ENCODE measurements at regions not wholly inside any gene's neighbourhood (a gene's known extent, or its start where the extent isn't known, plus 50 kb on each side); places are given as distances from the start of the nearest gene placed in this dataset.

DNA sequence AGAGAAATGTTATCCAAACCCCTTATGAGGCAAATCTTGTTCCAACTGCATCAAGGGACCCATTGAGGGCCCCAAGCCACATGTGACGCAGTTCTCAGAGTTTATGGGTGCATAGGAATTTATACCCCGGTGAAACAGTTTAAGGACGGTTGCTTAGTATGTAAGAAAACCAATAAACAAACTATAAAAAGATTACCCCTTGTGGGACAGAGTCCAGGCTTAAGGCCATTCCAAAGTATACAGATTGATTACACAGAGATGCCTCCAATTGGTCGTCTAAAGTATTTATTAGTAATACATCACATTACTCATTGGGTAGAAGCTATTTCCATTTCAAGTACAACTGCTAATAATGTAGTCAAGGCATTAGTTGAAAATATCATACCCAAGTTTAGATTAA is 885.0 kb upstream of the MDGA2 start:
- Histone ChIP-seq H3K27me3 (no peaks in the 10 kb centered on the region), H3K4me1 (replicated peaks in 1 of 2) (no peaks in the 10 kb centered on the region), H3K9me3 (replicated peaks in 1 of 3) (no peaks in the 10 kb centered on the region), H3K4me3 (no peak overlapping the region), H3K27ac (no peak overlapping the region), H3K36me3 (replicated peaks in 1 of 2) (no peaks in the 10 kb centered on the region)
- WGBS, 4 donors = 80 to 84% (median 83%) methylated on average over 4 of the region's 4 CpGs
- DNase-seq = no peak
- no peak for TF ChIP-seq POLR2A (IDR thresholded peaks at IDR 0.05)
- TF ChIP-seq, protein P1, sequence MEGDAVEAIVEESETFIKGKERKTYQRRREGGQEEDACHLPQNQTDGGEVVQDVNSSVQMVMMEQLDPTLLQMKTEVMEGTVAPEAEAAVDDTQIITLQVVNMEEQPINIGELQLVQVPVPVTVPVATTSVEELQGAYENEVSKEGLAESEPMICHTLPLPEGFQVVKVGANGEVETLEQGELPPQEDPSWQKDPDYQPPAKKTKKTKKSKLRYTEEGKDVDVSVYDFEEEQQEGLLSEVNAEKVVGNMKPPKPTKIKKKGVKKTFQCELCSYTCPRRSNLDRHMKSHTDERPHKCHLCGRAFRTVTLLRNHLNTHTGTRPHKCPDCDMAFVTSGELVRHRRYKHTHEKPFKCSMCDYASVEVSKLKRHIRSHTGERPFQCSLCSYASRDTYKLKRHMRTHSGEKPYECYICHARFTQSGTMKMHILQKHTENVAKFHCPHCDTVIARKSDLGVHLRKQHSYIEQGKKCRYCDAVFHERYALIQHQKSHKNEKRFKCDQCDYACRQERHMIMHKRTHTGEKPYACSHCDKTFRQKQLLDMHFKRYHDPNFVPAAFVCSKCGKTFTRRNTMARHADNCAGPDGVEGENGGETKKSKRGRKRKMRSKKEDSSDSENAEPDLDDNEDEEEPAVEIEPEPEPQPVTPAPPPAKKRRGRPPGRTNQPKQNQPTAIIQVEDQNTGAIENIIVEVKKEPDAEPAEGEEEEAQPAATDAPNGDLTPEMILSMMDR (IDR thresholded peaks at IDR 0.05) = no peak
- intact Hi-C loops (cut with DNase I) = no loop called here

DNA sequence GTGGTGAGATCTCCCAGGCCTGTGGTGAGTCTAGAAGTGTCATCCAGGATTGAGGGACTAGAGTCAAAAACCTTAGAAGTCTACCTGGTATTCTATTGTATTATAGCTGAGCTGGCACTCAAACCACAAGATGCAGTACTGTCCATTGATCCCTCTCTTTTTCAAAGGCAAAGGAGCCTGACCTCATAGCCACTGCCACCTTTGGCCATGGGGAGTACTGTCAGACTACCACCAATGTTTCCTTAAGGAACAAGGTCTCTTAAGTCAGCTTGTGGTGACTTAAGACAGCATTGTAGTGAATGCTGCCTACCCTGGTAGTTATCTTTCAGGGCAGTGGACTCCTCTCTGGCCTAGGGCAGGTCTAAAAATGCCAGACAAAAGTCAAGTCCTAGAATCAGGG is 878.0 kb upstream of the MDGA2 start:
- Histone ChIP-seq H3K4me1 (replicated peaks in 1 of 2) (no peaks in the 10 kb centered on the region), H3K36me3 (replicated peaks in 1 of 2) (no peaks in the 10 kb centered on the region), H3K4me3 (no peak overlapping the region), H3K27me3 (no peaks in the 10 kb centered on the region), H3K27ac (no peak overlapping the region), H3K9me3 (replicated peaks in 1 of 3) (no peaks in the 10 kb centered on the region)
- intact Hi-C loops (cut with DNase I) = no loop called here
- DNase-seq = no peak
- TF ChIP-seq, protein P1 (IDR thresholded peaks at IDR 0.05) = no peak
- TF ChIP-seq POLR2A (IDR thresholded peaks at IDR 0.05) = no peak

DNA sequence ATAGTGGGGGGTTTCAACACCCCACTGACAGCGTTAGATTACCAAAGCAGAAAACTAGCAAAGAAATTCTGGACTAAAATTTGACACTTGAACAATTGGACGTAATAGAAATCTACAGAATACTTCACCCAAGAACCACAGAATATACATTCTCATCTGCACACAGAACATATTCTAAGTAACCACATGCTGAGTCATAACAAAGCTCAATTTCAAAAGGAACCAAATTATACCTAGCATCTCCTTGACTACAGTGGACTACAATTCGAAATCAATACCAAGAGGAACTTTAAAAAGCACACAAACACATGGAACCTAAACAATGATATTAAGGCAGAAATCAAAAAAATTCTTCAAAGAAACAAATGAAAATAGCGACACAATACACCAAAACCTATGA is 871.6 kb upstream of the MDGA2 start:
- no peak for DNase-seq
- Histone ChIP-seq H3K9me3 (replicated peaks in 1 of 3) (no peaks in the 10 kb centered on the region), H3K36me3 (replicated peaks in 1 of 2) (no peaks in the 10 kb centered on the region), H3K4me1 (replicated peaks in 1 of 2) (no peaks in the 10 kb centered on the region), H3K27ac (no peak overlapping the region), H3K4me3 (no peak overlapping the region), H3K27me3 (no peaks in the 10 kb centered on the region)
- intact Hi-C loops (cut with DNase I) = no loop called here
- TF ChIP-seq, protein P1 (IDR thresholded peaks at IDR 0.05) = no peak
- TF ChIP-seq POLR2A (IDR thresholded peaks at IDR 0.05) = no peak
- WGBS, 4 donors = 82 to 88% (median 86%) methylated on average over 4 of the region's 4 CpGs

DNA sequence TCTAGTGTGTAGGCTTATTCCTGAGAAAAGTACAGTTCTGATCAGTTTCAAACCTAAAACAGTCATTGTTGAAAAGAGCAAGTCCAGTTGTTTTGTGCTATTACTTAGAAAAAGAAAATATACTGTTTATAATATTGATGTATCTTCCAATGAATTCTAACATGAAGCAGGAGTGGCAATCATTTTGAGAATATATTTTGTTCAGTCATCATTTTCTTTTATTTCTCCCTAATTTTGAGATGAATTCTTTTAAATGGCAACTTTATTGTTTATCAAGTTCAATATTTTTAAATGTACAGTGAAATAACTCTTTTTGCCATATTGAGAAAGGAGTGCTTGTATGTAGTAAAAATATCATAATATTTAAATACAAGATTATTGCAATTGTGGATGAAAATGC is 862.2 kb upstream of the MDGA2 start:
- no peak for DNase-seq
- H3K4me1 ChIP-seq (replicated peaks in 1 of 2) = no peaks in the 10 kb centered on the region
- H3K9me3 ChIP-seq (replicated peaks in 1 of 3) = no peaks in the 10 kb centered on the region
- H3K36me3 ChIP-seq (replicated peaks in 1 of 2) = no peaks in the 10 kb centered on the region
- H3K4me3 ChIP-seq = no peak overlapping the region
- H3K27ac ChIP-seq = no peak overlapping the region
- H3K27me3 ChIP-seq = no peaks in the 10 kb centered on the region
- TF ChIP-seq, protein P1 (IDR thresholded peaks at IDR 0.05) = no peak
- no peak for TF ChIP-seq POLR2A (IDR thresholded peaks at IDR 0.05)
- intact Hi-C loops (cut with DNase I) = no loop called here

Data from adrenal gland (tissue), 9 donors.